GM12892 (cell line): ENCODE measurements at regions not wholly inside any gene's neighbourhood (a gene's known extent, or its start where the extent isn't known, plus 50 kb on each side); places are given as distances from the start of the nearest gene placed in this dataset.

ENCODE experiments used
- POLR2A ChIP-seq: IDR thresholded peaks from 2 replicates; pipeline ENCODE4 v1.6.1; 2011; ENCODE audit warnings: low read depth, low read length, control low read depth
- POLR2AphosphoS5 ChIP-seq: IDR thresholded peaks from 2 replicates; pipeline ENCODE4 v1.6.1; 2011; ENCODE audit warnings: low read depth, low read length, control low read depth

GRCh38 chr2:239675826-239676715 lies 275.3 kb upstream of the HDAC4 start:
- no peak for TF ChIP-seq POLR2AphosphoS5
- TF ChIP-seq POLR2A, result no peak
